ENCODE measurements at regions not wholly inside any gene's neighbourhood (a gene's known extent, or its start where the extent isn't known, plus 50 kb on each side); places are given as distances from the start of the nearest gene placed in this dataset.
A peak's percentile ranks its signal among the peaks of the same experiment; 100 is the strongest.

- no peak for DNase-seq
Measured at GRCh38 chr12:98369581-98369980, 145.8 kb upstream of the TMPO start.

- DNase-seq, result no peak
Measured at GRCh38 chr12:98370976-98371375, 144.4 kb upstream of the TMPO start.

- no peak for DNase-seq
Measured at GRCh38 chr12:98371419-98371818, 144.0 kb upstream of the TMPO start.

GRCh38 chr12:98372340-98373024, 142.9 kb upstream of the TMPO start:
- DNase-seq, result no peak

GRCh38 chr12:98373025-98373554, 142.3 kb upstream of the TMPO start:
- no peak for DNase-seq

GRCh38 chr12:98374007-98374406, 141.4 kb upstream of the TMPO start:
- DNase-seq, result no peak

GRCh38 chr12:98379106-98379505, 136.3 kb upstream of the TMPO start:
- no peak for DNase-seq

GRCh38 chr12:98385641-98386040, 129.7 kb upstream of the TMPO start:
- no peak for DNase-seq

GRCh38 chr12:98387444-98387843, 127.9 kb upstream of the TMPO start:
- no peak for DNase-seq

- DNase-seq, result no peak
Measured at GRCh38 chr12:98388126-98388525, 127.3 kb upstream of the TMPO start.

GRCh38 chr12:98389593-98389992, 125.8 kb upstream of the TMPO start:
- no peak for DNase-seq

- DNase-seq, result peak; percentile 91
Measured at GRCh38 chr12:98397323-98398105, 117.9 kb upstream of the TMPO start.

- DNase-seq, result peak; percentile 79
Measured at GRCh38 chr12:98399532-98399931, 115.9 kb upstream of the TMPO start.

GRCh38 chr12:98401427-98401826, 114.0 kb upstream of the TMPO start:
- no peak for DNase-seq

GRCh38 chr12:98402091-98402490, 113.3 kb upstream of the TMPO start:
- no peak for DNase-seq

- DNase-seq, result no peak
Measured at GRCh38 chr12:98402671-98403070, 112.7 kb upstream of the TMPO start.

- no peak for DNase-seq
Measured at GRCh38 chr12:98403385-98403784, 112.0 kb upstream of the TMPO start.

GRCh38 chr12:98403936-98404335, 111.5 kb upstream of the TMPO start:
- DNase-seq, result no peak

GRCh38 chr12:98405805-98406366, 109.5 kb upstream of the TMPO start:
- DNase-seq, result no peak

- DNase-seq, result no peak
Measured at GRCh38 chr12:98406378-98406777, 109.0 kb upstream of the TMPO start.

- no peak for DNase-seq
Measured at GRCh38 chr12:98408681-98409080, 106.7 kb upstream of the TMPO start.

- no peak for DNase-seq
Measured at GRCh38 chr12:98409548-98409947, 105.8 kb upstream of the TMPO start.

GRCh38 chr12:98410356-98410755, 105.0 kb upstream of the TMPO start:
- DNase-seq, result no peak

- no peak for DNase-seq
Measured at GRCh38 chr12:98416845-98417244, 98.5 kb upstream of the TMPO start.
